ENCODE measurements at regions not wholly inside any gene's neighbourhood (a gene's known extent, or its start where the extent isn't known, plus 50 kb on each side); places are given as distances from the start of the nearest gene placed in this dataset.

GRCh38 chr5:7955476-7955875 lies 86.5 kb downstream of the MTRR start:
- H3K4me3 ChIP-seq (ENCODE audit: insufficient read depth, low read depth, low read length) = no peak overlapping the region
- H3K36me3 ChIP-seq (replicated peaks; ENCODE audit: control insufficient read depth, insufficient read depth, low read length) = no peaks in the 10 kb centered on the region
- no peaks in the 10 kb centered on the region for H3K27me3 ChIP-seq (ENCODE audit: control insufficient read depth, insufficient read depth, low read length)
- no peak for DNase-seq

DNA sequence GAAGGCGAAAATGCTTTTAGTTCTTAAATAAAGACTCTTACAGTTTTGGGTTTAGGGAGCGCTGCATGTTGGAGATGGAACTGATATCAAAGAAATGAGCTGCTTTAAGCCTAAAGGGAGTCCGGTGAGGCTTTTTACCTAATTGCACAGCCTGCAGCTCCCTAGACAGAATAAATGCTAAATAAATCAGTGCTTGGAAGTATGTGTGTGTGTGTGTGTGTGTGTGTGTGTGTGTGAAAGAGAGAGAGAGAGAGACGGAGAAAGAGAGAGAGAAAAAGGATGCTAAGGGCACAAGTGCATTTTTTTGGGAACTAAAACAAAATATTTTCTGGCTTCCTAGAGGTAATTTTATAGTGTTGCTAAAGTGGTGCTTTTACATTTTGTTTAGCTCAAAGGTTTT lies 88.4 kb downstream of the MTRR start:
- Histone ChIP-seq H3K27me3 (ENCODE audit: control insufficient read depth, insufficient read depth, low read length) (no peaks in the 10 kb centered on the region), H3K4me3 (ENCODE audit: insufficient read depth, low read depth, low read length) (no peak overlapping the region), H3K36me3 (replicated peaks; ENCODE audit: control insufficient read depth, insufficient read depth, low read length) (no peaks in the 10 kb centered on the region)
- DNase-seq = no peak

DNA sequence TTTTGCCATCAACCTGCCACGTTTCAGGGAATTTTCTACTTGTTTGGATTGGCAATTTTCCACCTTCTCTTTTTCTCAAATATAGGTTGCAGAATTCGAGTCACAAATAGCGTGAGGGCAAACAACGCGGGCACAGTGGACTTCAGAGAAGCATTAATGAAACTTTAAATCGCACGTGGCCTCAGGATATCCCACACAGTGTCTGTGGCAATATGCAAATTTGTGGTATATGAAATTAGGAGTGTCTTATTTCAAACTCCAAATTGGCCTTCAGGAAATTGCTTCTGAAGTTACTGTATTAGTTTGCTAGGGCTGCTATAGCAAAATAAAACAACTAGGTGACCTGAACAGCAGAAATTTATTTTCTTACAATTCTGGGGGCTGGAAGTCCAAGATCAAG lies 91.2 kb downstream of the MTRR start:
- DNase-seq = no peak
- Histone ChIP-seq H3K4me3 (ENCODE audit: insufficient read depth, low read depth, low read length) (no peak overlapping the region), H3K36me3 (replicated peaks; ENCODE audit: control insufficient read depth, insufficient read depth, low read length) (no peaks in the 10 kb centered on the region), H3K27me3 (ENCODE audit: control insufficient read depth, insufficient read depth, low read length) (no peaks in the 10 kb centered on the region)

DNA sequence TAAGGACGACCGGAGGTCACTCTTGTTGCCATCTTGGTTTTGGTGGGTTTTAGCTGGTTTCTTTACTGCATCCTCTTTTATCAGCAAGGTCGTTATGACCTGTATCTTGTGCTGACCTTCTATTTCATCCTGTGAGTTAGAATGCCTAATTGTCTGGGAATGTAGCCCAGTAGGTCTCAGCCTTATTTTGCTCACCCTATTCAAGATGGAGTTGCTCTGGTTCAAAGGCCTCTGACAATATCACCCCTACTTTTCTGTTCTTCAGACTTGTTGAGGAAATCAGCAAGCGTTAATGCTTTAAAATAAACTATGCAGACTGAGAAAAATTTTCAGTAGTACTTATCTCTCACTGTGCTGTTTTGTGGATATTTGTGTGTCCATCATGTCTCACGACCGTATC lies 92.6 kb downstream of the MTRR start:
- Histone ChIP-seq H3K4me3 (ENCODE audit: insufficient read depth, low read depth, low read length) (no peak overlapping the region), H3K27me3 (ENCODE audit: control insufficient read depth, insufficient read depth, low read length) (no peaks in the 10 kb centered on the region), H3K36me3 (replicated peaks; ENCODE audit: control insufficient read depth, insufficient read depth, low read length) (no peaks in the 10 kb centered on the region)
- no peak for DNase-seq

DNA sequence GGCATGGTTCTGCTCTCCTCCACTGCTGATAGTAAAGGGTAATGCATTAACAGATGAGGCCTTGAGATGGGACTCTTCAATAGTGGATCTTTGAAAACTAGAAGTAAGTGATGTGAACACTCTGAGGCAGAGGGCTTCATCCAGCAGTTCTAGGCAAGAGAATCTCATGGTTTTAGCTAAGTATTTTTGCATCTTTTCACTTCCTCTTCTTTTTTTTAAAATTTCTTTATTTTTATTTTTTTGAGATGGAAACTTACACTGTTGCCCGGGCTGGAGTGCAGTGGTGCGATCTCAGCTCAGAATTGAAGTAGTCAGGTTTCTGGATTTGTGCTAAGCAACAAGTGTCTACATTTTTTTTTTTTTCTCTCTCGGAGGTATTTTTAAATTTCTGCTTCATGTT lies 101.9 kb downstream of the MTRR start:
- Histone ChIP-seq H3K36me3 (replicated peaks; ENCODE audit: control insufficient read depth, insufficient read depth, low read length) (no peaks in the 10 kb centered on the region), H3K4me3 (ENCODE audit: insufficient read depth, low read depth, low read length) (no peak overlapping the region), H3K27me3 (ENCODE audit: control insufficient read depth, insufficient read depth, low read length) (no peaks in the 10 kb centered on the region)
- no peak for DNase-seq

DNA sequence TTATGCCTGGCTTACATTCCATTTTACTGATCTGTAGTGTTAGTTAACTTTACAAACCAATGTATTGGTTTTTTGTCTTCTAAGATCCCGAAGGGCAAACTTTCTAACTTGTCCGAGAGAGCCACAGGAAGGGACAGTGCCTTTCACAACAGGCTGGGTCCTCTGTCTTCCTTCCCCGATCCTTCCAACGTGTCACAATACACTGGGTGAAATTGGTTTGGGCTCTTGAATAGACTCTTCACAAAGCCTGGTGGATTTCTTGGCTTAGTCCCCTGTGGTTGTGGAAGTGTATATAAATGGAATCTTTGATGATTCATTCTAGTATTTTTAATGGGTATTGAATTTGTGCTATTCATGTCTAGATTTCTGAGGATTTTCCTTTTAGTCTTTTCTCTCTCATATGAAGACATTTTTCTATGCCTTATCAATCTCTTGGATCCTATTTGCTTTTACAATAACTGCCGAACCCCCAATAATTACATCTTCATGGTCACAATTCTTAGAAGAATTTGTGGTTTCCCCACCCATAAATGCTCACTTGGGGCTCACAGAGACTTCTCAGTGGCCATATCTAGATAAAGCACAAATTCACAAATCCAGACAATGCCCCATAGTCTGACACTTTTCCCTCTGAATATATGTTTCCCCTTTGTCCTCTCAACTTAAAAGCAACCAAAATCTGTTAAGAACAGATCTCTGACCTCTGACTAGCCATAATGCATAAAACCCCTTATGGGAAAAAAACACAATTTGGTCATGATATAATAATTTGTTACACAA lies 107.7 kb downstream of the MTRR start:
- Histone ChIP-seq H3K4me3 (ENCODE audit: insufficient read depth, low read depth, low read length) (no peak overlapping the region), H3K27me3 (ENCODE audit: control insufficient read depth, insufficient read depth, low read length) (no peaks in the 10 kb centered on the region), H3K36me3 (replicated peaks; ENCODE audit: control insufficient read depth, insufficient read depth, low read length) (no peaks in the 10 kb centered on the region)
- no peak for DNase-seq

GRCh38 chr5:7978114-7978513 lies 109.2 kb downstream of the MTRR start:
- no peak for DNase-seq
- Histone ChIP-seq H3K4me3 (ENCODE audit: insufficient read depth, low read depth, low read length) (no peak overlapping the region), H3K27me3 (ENCODE audit: control insufficient read depth, insufficient read depth, low read length) (no peaks in the 10 kb centered on the region), H3K36me3 (replicated peaks; ENCODE audit: control insufficient read depth, insufficient read depth, low read length) (no peaks in the 10 kb centered on the region)

DNA sequence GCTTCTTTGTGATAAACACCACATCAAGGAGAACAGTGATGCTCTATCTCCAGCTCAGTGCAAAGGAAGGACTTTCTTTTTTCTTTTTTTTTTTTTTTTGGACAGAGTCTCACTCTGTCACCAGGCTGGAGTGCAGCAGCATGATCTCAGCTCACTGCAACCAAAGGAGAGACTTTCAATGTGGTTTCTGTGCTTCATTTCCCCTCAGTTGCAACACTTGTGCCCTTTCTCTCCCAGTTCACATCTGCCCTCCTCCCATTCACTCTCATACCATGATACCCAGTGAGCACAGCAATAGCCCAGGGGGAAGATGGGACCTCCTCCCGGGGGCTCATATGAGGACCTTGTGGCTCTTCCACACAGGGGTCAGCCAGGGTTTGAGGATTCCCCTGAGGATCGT lies 110.0 kb downstream of the MTRR start:
- Histone ChIP-seq H3K4me3 (ENCODE audit: insufficient read depth, low read depth, low read length) (no peak overlapping the region), H3K27me3 (ENCODE audit: control insufficient read depth, insufficient read depth, low read length) (no peaks in the 10 kb centered on the region), H3K36me3 (replicated peaks; ENCODE audit: control insufficient read depth, insufficient read depth, low read length) (no peaks in the 10 kb centered on the region)
- no peak for DNase-seq

GRCh38 chr5:7980881-7981280 lies 111.9 kb downstream of the MTRR start:
- DNase-seq = no peak
- Histone ChIP-seq H3K36me3 (replicated peaks; ENCODE audit: control insufficient read depth, insufficient read depth, low read length) (no peaks in the 10 kb centered on the region), H3K4me3 (ENCODE audit: insufficient read depth, low read depth, low read length) (no peak overlapping the region), H3K27me3 (ENCODE audit: control insufficient read depth, insufficient read depth, low read length) (no peaks in the 10 kb centered on the region)

- H3K36me3 ChIP-seq (replicated peaks; ENCODE audit: control insufficient read depth, insufficient read depth, low read length) = no peaks in the 10 kb centered on the region
Measured at GRCh38 chr5:7983433-7983832, 114.5 kb downstream of the MTRR start.

GRCh38 chr5:7991125-7991821 lies 122.3 kb downstream of the MTRR start:
- H3K4me3 ChIP-seq (ENCODE audit: insufficient read depth, low read depth, low read length) = no peak overlapping the region
- no peaks in the 10 kb centered on the region for H3K36me3 ChIP-seq (replicated peaks; ENCODE audit: control insufficient read depth, insufficient read depth, low read length)
- H3K27me3 ChIP-seq (ENCODE audit: control insufficient read depth, insufficient read depth, low read length) = no peaks in the 10 kb centered on the region
- peak; percentile 50 for DNase-seq

More at GRCh38 chr5:7983433-7983832, 114.5 kb downstream of the MTRR start:
- no peak overlapping the region for H3K4me3 ChIP-seq (ENCODE audit: insufficient read depth, low read depth, low read length)
- no peaks in the 10 kb centered on the region for H3K27me3 ChIP-seq (ENCODE audit: control insufficient read depth, insufficient read depth, low read length)
- DNase-seq = peak; percentile 21

DNA sequence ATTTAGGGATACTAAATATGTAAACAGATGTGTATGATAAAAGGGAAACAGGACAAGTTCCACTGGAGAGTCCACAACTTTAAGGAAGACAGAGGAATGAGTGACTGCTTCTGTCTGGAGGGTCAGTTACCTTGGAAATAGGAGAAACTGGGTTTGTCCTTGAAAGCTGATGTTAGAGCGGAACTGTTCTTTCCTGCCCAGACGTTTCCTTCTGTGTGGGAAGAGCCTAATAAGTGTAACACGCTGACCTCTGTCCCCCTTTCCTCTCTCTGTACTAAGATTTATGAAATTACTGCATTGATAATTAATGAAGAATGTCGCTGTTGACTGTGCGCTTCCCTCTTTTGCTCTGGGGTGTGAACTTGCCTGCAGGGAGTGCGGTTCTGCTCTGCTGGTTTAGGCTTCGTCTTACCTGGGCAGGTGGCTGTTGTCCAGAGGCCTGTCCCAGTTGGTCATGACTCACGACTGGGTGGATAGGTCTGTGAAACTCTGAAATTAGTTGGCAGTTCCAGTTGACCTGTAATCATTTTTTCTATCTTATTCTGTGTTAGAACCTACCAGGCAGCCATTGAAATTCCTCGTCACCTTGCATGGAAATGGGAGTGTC lies 126.8 kb downstream of the MTRR start:
- no peaks in the 10 kb centered on the region for H3K36me3 ChIP-seq (replicated peaks; ENCODE audit: control insufficient read depth, insufficient read depth, low read length)
- H3K27me3 ChIP-seq (ENCODE audit: control insufficient read depth, insufficient read depth, low read length) = no peaks in the 10 kb centered on the region
- no peak for DNase-seq
- no peak overlapping the region for H3K4me3 ChIP-seq (ENCODE audit: insufficient read depth, low read depth, low read length)

DNA sequence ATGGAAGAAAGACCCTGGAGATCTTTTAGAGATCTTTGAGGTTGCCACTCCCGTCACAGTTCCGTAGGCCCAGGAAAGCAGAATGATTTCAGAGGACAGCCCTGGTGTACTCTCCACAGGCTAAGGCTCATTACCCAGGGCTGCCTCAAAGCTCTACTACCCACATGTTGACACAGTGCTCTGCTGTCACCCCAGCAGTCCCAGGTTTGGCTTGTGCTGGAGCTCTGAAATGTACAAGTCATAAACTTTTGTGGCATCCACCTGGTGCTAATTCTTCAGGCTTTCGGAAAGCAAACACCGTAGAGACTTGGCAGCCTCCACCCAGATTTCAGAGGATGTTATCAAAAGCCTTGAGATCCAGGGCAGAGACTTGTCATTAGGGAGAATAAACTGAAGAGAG lies 136.5 kb downstream of the MTRR start:
- DNase-seq = no peak
- Histone ChIP-seq H3K27me3 (ENCODE audit: control insufficient read depth, insufficient read depth, low read length) (no peaks in the 10 kb centered on the region), H3K4me3 (ENCODE audit: insufficient read depth, low read depth, low read length) (no peak overlapping the region), H3K36me3 (replicated peaks; ENCODE audit: control insufficient read depth, insufficient read depth, low read length) (no peaks in the 10 kb centered on the region)

DNA sequence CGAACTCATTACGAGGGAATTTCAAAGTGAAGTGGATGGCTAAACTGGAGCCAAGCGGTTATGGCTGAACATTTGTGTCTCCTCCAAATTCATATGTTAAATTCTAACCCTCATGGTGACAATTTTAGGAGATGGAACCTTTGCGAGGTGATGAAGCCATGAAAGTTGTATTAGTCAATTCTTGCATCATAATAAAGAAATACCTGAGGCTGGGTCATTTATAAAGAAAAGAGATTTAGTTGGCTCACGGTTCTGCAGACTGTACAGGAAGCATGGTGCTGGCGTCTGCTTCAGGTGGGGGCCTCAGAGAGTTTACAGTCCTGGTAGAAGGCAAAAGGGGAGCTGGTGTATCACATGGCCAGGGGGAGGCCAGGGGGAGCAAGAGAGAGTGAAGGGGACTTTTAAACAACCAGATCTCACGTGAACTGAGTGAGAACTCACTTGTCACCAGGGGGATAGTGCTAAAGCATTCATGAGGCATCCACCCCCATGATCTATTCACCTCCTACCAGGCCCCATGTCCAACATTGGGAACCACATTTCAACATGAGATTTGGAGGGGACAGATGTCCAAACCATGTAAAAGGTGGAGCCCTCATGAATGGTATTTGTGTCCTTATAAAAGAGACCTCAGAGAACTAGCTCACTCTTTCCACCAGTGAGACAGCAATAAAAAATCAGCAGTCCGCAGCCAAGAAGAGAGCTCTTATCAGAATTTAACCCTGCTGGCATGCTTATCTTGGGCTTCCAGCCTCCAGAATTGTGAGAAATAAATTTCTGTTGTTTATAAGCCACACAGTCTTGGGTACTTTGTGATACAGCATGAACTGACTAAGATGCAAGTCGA lies 143.4 kb downstream of the MTRR start:
- H3K36me3 ChIP-seq (replicated peaks; ENCODE audit: control insufficient read depth, insufficient read depth, low read length) = no peaks in the 10 kb centered on the region
- no peak overlapping the region for H3K4me3 ChIP-seq (ENCODE audit: insufficient read depth, low read depth, low read length)
- DNase-seq = no peak
- no peaks in the 10 kb centered on the region for H3K27me3 ChIP-seq (ENCODE audit: control insufficient read depth, insufficient read depth, low read length)

Data from H7 (cell line).